Effector memory CD4-positive, alpha-beta T cell (primary cell): ENCODE measurements at regions not wholly inside any gene's neighbourhood (a gene's known extent, or its start where the extent isn't known, plus 50 kb on each side); places are given as distances from the start of the nearest gene placed in this dataset.

Source experiments
- DNase-seq, 3 donors: peaks; one replicate each; pipeline ENCODE4 v3.0.0-alpha.2; 2020
- H3K27ac ChIP-seq: 2 replicates; pipeline ENCODE4 v1.7.0; 2013; ENCODE audit warnings: mild to moderate bottlenecking, low read length, moderate library complexity; ENCODE audit not compliant: insufficient read depth, poor library complexity, severe bottlenecking
- H3K27me3 ChIP-seq: replicated peaks from 2 replicates; pipeline ENCODE4 v1.7.0; 2013; ENCODE audit warnings: mild to moderate bottlenecking, low read length; ENCODE audit not compliant: insufficient read depth, control insufficient read depth, poor library complexity, severe bottlenecking
- H3K36me3 ChIP-seq: 2 replicates; pipeline ENCODE4 v1.7.0; 2013; ENCODE audit warnings: mild to moderate bottlenecking, low read length, moderate library complexity; ENCODE audit not compliant: control insufficient read depth, insufficient read depth
- H3K4me1 ChIP-seq: 2 replicates; pipeline ENCODE4 v1.7.0; 2013; ENCODE audit warnings: low read length, mild to moderate bottlenecking; ENCODE audit not compliant: control insufficient read depth, insufficient read depth, poor library complexity, severe bottlenecking
- H3K4me3 ChIP-seq: 2 replicates; pipeline ENCODE4 v1.7.0; 2013; ENCODE audit warnings: low read length, low read depth, mild to moderate bottlenecking; ENCODE audit not compliant: insufficient read depth, poor library complexity, severe bottlenecking
- H3K9me3 ChIP-seq: 2 replicates; pipeline ENCODE4 v1.7.0; 2013; ENCODE audit warnings: mild to moderate bottlenecking, low read length, moderate library complexity; ENCODE audit not compliant: control insufficient read depth

DNA sequence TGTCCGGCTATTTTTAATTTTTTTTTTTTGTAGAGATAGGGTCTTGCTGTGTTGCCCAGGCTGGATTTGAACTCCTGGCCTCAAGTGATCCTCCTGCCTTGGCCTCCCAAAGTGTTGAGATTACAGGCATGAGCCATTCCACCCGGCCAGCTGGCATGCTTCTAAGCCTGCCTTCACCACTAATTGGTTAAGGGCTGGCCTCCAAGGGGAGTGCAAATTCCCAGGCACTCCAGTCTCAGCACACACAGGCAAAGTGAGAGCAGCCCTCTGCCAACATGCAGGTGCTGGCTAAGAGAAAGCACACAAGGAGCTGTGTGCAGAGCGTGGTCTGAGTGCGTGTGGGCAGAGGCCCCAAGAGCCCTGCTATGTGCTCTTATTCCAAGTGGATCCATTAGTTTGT, 149.8 kb upstream of the HS3ST2 start:
- H3K36me3 ChIP-seq, result no peaks in the 10 kb centered on the region
- no peaks in the 10 kb centered on the region for H3K9me3 ChIP-seq
- DNase-seq, result no peak
- H3K4me1 ChIP-seq, result no peaks in the 10 kb centered on the region
- H3K27me3 ChIP-seq, result peaks cover 3% of the 10 kb centered on the region
- H3K4me3 ChIP-seq, result no peak overlapping the region
- H3K27ac ChIP-seq, result no peak overlapping the region

DNA sequence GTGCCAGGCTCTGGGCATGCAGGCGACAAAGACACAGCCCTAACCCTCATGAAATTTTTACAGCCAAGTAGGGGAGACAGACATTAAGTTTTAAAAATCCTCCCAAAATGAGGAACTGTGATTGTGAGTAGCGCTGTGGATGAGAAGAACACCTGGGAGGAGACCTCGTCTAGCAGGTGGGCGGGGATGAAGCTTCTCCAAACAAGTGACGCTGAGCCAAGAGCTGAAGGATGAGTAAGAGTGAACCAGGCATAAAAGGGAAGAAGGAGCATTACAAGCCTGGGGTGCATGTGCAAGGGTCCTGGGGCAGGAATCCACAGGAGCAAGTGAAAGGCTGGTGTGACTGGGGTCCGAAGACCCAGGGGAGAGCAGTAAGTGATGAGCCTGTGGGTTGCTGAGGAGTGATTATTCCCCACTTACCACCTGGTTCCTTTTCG, 149.4 kb upstream of the HS3ST2 start:
- H3K36me3 ChIP-seq, result no peaks in the 10 kb centered on the region
- no peaks in the 10 kb centered on the region for H3K4me1 ChIP-seq
- DNase-seq, result no peak
- no peak overlapping the region for H3K4me3 ChIP-seq
- H3K27ac ChIP-seq, result no peak overlapping the region
- peaks cover 3% of the 10 kb centered on the region for H3K27me3 ChIP-seq
- H3K9me3 ChIP-seq, result no peaks in the 10 kb centered on the region

DNA sequence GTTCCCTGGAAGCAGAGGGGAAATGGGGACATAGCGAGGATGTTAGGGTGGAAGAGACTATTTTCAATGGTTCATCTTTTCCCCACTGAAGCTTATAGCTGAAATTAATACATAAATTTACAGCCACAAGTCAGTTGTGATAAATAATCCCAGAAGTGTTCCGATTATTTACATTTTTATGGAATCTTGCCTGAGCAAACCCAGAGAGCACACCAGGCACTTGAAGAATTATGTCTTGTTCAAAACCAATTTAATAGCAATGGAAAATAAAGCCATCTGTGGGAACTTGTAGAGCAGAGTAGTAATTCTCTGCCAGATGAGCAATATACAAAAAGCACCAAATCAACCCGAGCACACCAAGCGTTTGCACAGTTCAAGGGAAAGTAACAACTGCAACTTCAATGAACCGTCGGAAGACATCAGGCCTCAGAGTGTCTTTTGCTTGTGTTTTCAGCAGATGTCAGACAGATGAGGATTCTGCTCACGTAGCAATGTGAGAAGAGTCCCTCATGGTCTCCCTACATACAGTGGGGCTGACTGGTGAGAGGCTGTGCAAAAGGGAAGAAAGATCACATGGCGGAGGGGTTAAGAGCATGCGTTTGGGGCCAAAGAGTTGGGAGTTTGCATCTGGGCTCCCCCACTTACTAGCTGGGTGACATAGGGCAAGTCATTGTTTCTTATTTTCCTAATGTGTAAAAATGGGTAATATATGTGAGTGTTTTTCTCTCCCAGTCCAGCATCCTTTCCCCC, 148.7 kb upstream of the HS3ST2 start:
- H3K27me3 ChIP-seq, result peaks cover 3% of the 10 kb centered on the region
- no peak overlapping the region for H3K4me3 ChIP-seq
- no peaks in the 10 kb centered on the region for H3K9me3 ChIP-seq
- no peaks in the 10 kb centered on the region for H3K4me1 ChIP-seq
- no peaks in the 10 kb centered on the region for H3K36me3 ChIP-seq
- no peak overlapping the region for H3K27ac ChIP-seq
- no peak for DNase-seq

DNA sequence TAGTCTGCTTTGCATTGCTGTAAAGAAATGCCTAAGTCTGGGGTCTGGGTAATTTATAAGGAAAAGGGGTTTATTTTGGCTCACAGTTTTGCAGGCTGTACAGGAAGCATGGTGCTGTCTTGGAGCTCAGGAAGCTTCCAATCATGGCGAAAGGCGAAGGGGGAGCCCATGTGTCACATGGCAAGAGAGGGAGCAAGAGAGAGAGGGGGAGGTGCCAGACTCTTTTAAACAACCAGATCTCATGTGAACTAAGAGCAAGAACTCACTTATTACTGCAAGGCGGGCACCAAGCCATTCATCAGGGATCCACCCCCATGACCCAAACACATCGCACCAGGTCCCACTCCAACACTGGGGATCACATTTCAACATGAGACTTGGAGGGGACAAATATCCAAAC, 148.2 kb upstream of the HS3ST2 start:
- no peak for DNase-seq
- H3K4me1 ChIP-seq, result no peaks in the 10 kb centered on the region
- no peaks in the 10 kb centered on the region for H3K9me3 ChIP-seq
- H3K36me3 ChIP-seq, result no peaks in the 10 kb centered on the region
- H3K4me3 ChIP-seq, result no peak overlapping the region
- H3K27me3 ChIP-seq, result peaks cover 3% of the 10 kb centered on the region
- no peak overlapping the region for H3K27ac ChIP-seq

DNA sequence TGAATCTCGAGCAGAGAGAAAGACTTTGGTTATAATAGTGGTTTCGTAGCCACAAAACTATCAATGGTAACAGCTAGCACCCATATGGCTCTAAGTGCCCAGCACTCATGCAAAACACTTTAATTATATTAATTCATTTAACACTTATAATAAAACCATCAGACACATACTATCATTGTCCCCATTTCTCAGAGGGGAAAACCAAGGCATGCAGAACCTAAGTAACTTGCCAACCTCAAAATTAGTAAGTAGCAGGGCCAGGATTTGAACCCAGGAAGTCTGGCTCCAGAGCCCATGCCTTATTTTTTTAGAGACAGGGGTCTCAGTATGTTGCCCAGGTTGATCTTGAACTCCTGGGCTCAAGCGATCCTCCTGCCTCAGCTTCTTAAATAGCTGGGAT, 145.6 kb upstream of the HS3ST2 start:
- H3K9me3 ChIP-seq, result no peaks in the 10 kb centered on the region
- H3K27me3 ChIP-seq, result peaks cover 3% of the 10 kb centered on the region
- H3K4me1 ChIP-seq, result no peaks in the 10 kb centered on the region
- H3K4me3 ChIP-seq, result no peak overlapping the region
- DNase-seq, result no peak
- H3K36me3 ChIP-seq, result no peaks in the 10 kb centered on the region
- H3K27ac ChIP-seq, result no peak overlapping the region

DNA sequence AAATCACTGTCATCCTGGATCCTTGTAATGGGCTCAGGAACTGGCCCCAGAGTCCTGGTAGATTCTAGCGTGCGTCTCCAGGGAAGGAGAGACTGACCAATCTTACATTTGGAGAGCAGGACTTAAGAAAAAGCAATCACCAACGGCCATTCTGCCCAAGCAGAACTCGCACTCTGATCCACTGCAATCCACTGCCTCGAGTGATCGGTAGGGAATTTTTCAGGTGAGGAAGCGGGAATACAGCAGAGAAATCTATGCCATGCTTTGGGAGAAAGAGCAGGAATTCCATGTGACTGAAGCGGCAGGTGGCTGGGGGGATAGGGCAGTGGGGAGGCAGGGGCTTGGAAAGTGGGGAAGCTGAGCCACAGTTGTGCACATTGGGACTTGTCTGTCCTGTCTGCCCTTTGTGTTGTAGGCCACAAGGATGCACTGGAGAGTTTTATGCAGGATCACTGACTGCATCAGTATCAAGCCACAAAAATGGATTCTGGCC, 143.9 kb upstream of the HS3ST2 start:
- DNase-seq, result no peak
- Histone ChIP-seq H3K27ac (no peak overlapping the region), H3K9me3 (no peaks in the 10 kb centered on the region), H3K4me1 (no peaks in the 10 kb centered on the region), H3K4me3 (no peak overlapping the region), H3K27me3 (peaks cover 3% of the 10 kb centered on the region), H3K36me3 (no peaks in the 10 kb centered on the region)

DNA sequence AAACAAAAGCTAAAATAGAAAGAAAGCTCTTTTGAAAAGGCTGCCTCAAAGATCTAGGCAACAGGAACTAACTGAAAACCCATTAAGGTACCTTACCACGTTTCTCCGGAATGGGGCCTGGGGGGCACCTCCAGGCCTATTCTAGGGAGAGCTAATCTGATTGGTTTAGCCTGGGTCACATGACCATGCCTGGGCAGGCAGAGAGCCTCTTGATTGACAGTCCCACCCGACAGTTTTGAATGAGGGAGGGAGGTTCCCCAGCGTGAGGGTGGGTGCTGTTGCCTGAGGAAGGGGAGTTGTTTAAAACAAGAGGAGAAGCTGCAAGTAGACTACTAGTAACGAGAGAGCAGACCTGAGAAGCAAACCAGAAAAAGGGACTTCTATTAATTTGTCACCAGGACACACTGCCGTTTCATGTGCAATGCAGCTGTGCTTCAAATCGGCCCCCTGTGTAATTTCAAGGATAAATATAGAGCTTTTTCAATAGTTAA, 143.4 kb upstream of the HS3ST2 start:
- Histone ChIP-seq H3K36me3 (no peaks in the 10 kb centered on the region), H3K27ac (no peak overlapping the region), H3K4me3 (no peak overlapping the region), H3K4me1 (no peaks in the 10 kb centered on the region), H3K9me3 (no peaks in the 10 kb centered on the region), H3K27me3 (no peaks in the 10 kb centered on the region)
- DNase-seq, result peak in 1 of 3 donors; percentile 3

DNA sequence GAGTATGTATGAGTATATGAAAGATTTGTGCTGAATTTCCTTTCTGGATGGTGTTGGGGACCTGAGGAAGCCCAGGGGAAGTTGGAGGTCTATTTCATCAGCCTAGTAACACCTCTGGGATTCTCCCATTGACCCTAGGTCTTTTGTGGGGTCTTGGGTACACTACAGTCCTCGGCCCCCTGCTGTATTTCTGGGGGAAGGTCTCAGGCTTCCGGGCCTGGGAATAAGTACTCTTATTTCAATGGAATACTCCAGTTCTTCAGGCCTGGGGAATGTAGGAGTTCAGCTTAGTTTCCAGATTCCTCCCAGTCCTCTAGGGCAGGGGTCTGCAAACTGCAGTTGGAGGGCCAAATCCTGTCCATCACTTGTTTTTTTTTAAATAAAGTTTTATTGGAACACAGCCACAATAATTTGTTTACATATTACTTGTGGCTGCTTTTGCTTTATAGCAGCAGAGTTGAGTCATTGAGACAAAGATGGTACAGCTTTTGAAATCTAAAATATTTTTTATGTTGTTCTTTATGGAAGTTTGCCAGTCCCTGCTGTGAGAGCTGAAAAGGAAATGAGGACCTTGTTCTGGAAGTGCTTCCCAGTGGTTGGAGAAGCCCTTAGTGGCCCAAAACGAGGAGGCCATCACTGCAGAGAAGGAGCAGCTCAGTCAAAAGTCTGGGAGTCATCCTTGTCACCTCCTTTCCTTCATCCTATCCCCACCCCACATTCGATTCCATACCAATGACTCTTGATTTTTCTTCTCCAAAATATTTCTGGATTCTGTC, 142.5 kb upstream of the HS3ST2 start:
- H3K4me3 ChIP-seq, result no peak overlapping the region
- H3K9me3 ChIP-seq, result no peaks in the 10 kb centered on the region
- no peaks in the 10 kb centered on the region for H3K27me3 ChIP-seq
- H3K4me1 ChIP-seq, result no peaks in the 10 kb centered on the region
- no peaks in the 10 kb centered on the region for H3K36me3 ChIP-seq
- no peak overlapping the region for H3K27ac ChIP-seq
- DNase-seq, result no peak

DNA sequence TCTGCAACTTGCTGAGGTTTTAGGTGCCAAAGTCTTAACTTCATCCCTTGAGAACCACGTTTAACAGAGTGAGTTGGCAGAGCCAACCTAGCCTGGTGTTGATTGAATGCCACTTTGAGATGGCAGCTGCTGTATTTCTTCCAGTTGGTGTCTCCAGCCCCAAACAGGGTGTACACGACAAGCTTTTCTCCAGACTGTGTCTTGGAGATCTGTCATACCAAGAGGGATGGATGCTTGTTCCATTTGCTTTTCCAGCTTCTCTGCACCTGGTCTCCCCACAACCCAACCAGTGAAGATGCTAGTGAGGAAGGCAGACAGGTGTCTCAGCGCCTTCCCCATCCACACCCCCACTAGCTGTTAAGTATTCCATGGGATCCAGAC, 141.1 kb upstream of the HS3ST2 start:
- H3K27ac ChIP-seq, result no peak overlapping the region
- no peak overlapping the region for H3K4me3 ChIP-seq
- H3K9me3 ChIP-seq, result no peaks in the 10 kb centered on the region
- H3K27me3 ChIP-seq, result no peaks in the 10 kb centered on the region
- DNase-seq, result no peak
- no peaks in the 10 kb centered on the region for H3K4me1 ChIP-seq
- no peaks in the 10 kb centered on the region for H3K36me3 ChIP-seq

DNA sequence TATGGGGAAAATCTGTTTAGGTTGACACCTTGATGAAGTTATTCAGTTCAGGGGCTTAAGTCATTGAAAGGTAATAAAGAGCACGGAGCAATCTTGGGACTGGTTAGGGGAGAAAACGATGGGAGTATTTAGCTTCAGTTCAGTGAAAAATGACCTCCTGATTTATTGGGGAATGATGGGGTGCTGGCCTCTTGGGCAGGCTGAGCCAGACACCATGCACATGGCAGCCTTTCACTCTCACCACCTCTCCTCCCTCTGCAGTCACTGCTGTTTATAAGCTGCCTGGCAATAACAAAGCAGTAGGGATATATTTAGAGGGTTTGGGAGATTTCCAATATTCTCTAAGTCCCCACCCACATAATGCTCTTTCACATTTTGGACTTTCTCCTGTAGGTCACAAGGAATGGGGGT, 140.5 kb upstream of the HS3ST2 start:
- no peak overlapping the region for H3K27ac ChIP-seq
- H3K36me3 ChIP-seq, result no peaks in the 10 kb centered on the region
- H3K27me3 ChIP-seq, result no peaks in the 10 kb centered on the region
- H3K4me3 ChIP-seq, result no peak overlapping the region
- DNase-seq, result no peak
- H3K4me1 ChIP-seq, result no peaks in the 10 kb centered on the region
- H3K9me3 ChIP-seq, result no peaks in the 10 kb centered on the region
